Memory B cell (primary cell): ENCODE measurements at regions not wholly inside any gene's neighbourhood (a gene's known extent, or its start where the extent isn't known, plus 50 kb on each side); places are given as distances from the start of the nearest gene placed in this dataset.

ENCODE experiments used
- ATAC-seq: fragments of 150-1000 bp; cut with Tn5 transposase; 2 replicates; pipeline ENCODE4 v1.10.0; 2021; ENCODE audit warnings: low read depth, mild to moderate bottlenecking, moderate library complexity
- DNase-seq, 2 donors: peaks; one replicate each; pipeline ENCODE4 v3.0.0; 2022; ENCODE audit warnings: low spot score in 2 of 2
- H3K27ac Mint-ChIP-seq: one replicate; pipeline ENCODE4 v1.8.0; 2022; ENCODE audit warnings: mild to moderate bottlenecking, moderate library complexity, mixed read lengths
- H3K27me3 Mint-ChIP-seq: one replicate; pipeline ENCODE4 v1.8.0; 2022; ENCODE audit warnings: mixed read lengths
- H3K36me3 Mint-ChIP-seq: one replicate; pipeline ENCODE4 v1.8.0; 2022; ENCODE audit warnings: mild to moderate bottlenecking, mixed read lengths
- H3K4me1 Mint-ChIP-seq: one replicate; pipeline ENCODE4 v1.8.0; 2022; ENCODE audit warnings: mixed read lengths
- H3K4me3 Mint-ChIP-seq: one replicate; pipeline ENCODE4 v1.8.0; 2022; ENCODE audit warnings: mild to moderate bottlenecking, moderate library complexity, mixed read lengths
- H3K9me3 Mint-ChIP-seq: one replicate; pipeline ENCODE4 v1.8.0; 2022; ENCODE audit warnings: mixed read lengths

GRCh38 chr22:27205492-27206373 is 548.3 kb downstream of the MIAT start:
- DNase-seq (no peak), ATAC-seq (no peak)
- Mint-ChIP-seq H3K4me3 (no peak overlapping the region), H3K36me3 (no peaks in the 10 kb centered on the region), H3K27ac (no peak overlapping the region), H3K4me1 (no peaks in the 10 kb centered on the region), H3K9me3 (peaks cover 4% of the 10 kb centered on the region), H3K27me3 (peaks cover 3% of the 10 kb centered on the region)

GRCh38 chr22:27206374-27207133 is 549.2 kb downstream of the MIAT start:
- Mint-ChIP-seq H3K27ac (no peak overlapping the region), H3K36me3 (no peaks in the 10 kb centered on the region), H3K9me3 (peaks cover 2% of the 10 kb centered on the region), H3K27me3 (peaks cover 1% of the 10 kb centered on the region), H3K4me1 (no peaks in the 10 kb centered on the region), H3K4me3 (no peak overlapping the region)
- DNase-seq (no peak), ATAC-seq (no peak)

- Mint-ChIP-seq H3K4me3 (no peak overlapping the region), H3K36me3 (no peaks in the 10 kb centered on the region), H3K9me3 (peaks cover 2% of the 10 kb centered on the region), H3K27me3 (peaks cover 3% of the 10 kb centered on the region), H3K27ac (no peak overlapping the region), H3K4me1 (no peaks in the 10 kb centered on the region)
- DNase-seq (no peak), ATAC-seq (no peak)
Observed at GRCh38 chr22:27207266-27207665, 549.9 kb downstream of the MIAT start.

GRCh38 chr22:27207907-27208306 is 550.5 kb downstream of the MIAT start:
- no peak for ATAC-seq
- no peak overlapping the region for H3K4me3 Mint-ChIP-seq

GRCh38 chr22:27210111-27210730 is 552.8 kb downstream of the MIAT start:
- ATAC-seq (no peak), DNase-seq (no peak)
- Mint-ChIP-seq H3K4me1 (no peaks in the 10 kb centered on the region), H3K9me3 (peaks cover 2% of the 10 kb centered on the region), H3K36me3 (no peaks in the 10 kb centered on the region), H3K27ac (no peak overlapping the region), H3K4me3 (no peak overlapping the region), H3K27me3 (peaks cover 11% of the 10 kb centered on the region)

More at GRCh38 chr22:27207907-27208306, 550.5 kb downstream of the MIAT start:
- H3K4me1 Mint-ChIP-seq = no peaks in the 10 kb centered on the region
- H3K9me3 Mint-ChIP-seq = peaks cover 2% of the 10 kb centered on the region
- no peak for DNase-seq
- H3K27me3 Mint-ChIP-seq = peaks cover 5% of the 10 kb centered on the region
- H3K36me3 Mint-ChIP-seq = no peaks in the 10 kb centered on the region
- no peak overlapping the region for H3K27ac Mint-ChIP-seq

GRCh38 chr22:27212102-27212501 is 554.7 kb downstream of the MIAT start:
- Mint-ChIP-seq H3K4me3 (no peak overlapping the region), H3K27me3 (peaks cover 12% of the 10 kb centered on the region), H3K36me3 (no peaks in the 10 kb centered on the region), H3K9me3 (peaks cover 5% of the 10 kb centered on the region), H3K4me1 (no peaks in the 10 kb centered on the region), H3K27ac (no peak overlapping the region)
- DNase-seq (no peak), ATAC-seq (no peak)

- Mint-ChIP-seq H3K36me3 (no peaks in the 10 kb centered on the region), H3K27ac (no peak overlapping the region), H3K4me3 (no peak overlapping the region), H3K27me3 (peaks cover 12% of the 10 kb centered on the region), H3K4me1 (no peaks in the 10 kb centered on the region), H3K9me3 (peaks cover 5% of the 10 kb centered on the region)
- ATAC-seq (no peak), DNase-seq (no peak)
Observed at GRCh38 chr22:27212617-27213177, 555.3 kb downstream of the MIAT start.

- no peak overlapping the region for H3K27ac Mint-ChIP-seq
- no peak overlapping the region for H3K4me3 Mint-ChIP-seq
- H3K27me3 Mint-ChIP-seq = peaks cover 12% of the 10 kb centered on the region
- ATAC-seq (no peak), DNase-seq (no peak)
- peaks cover 5% of the 10 kb centered on the region for H3K9me3 Mint-ChIP-seq
- no peaks in the 10 kb centered on the region for H3K36me3 Mint-ChIP-seq
- no peaks in the 10 kb centered on the region for H3K4me1 Mint-ChIP-seq
Observed at GRCh38 chr22:27213294-27213693, 555.9 kb downstream of the MIAT start.

GRCh38 chr22:27213766-27214581 is 556.6 kb downstream of the MIAT start:
- peaks cover 5% of the 10 kb centered on the region for H3K9me3 Mint-ChIP-seq
- H3K4me1 Mint-ChIP-seq = no peaks in the 10 kb centered on the region
- H3K27ac Mint-ChIP-seq = no peak overlapping the region
- no peaks in the 10 kb centered on the region for H3K36me3 Mint-ChIP-seq
- DNase-seq (no peak), ATAC-seq (no peak)
- H3K4me3 Mint-ChIP-seq = no peak overlapping the region
- peaks cover 12% of the 10 kb centered on the region for H3K27me3 Mint-ChIP-seq

- no peaks in the 10 kb centered on the region for H3K4me1 Mint-ChIP-seq
- H3K9me3 Mint-ChIP-seq = peaks cover 5% of the 10 kb centered on the region
- H3K27ac Mint-ChIP-seq = no peak overlapping the region
- no peak overlapping the region for H3K4me3 Mint-ChIP-seq
- H3K36me3 Mint-ChIP-seq = no peaks in the 10 kb centered on the region
- peaks cover 14% of the 10 kb centered on the region for H3K27me3 Mint-ChIP-seq
- ATAC-seq (no peak), DNase-seq (no peak)
Observed at GRCh38 chr22:27214691-27215090, 557.3 kb downstream of the MIAT start.

GRCh38 chr22:27215871-27216270 is 558.5 kb downstream of the MIAT start:
- no peak for ATAC-seq
- Mint-ChIP-seq H3K9me3 (peaks cover 5% of the 10 kb centered on the region), H3K36me3 (no peaks in the 10 kb centered on the region), H3K4me1 (no peaks in the 10 kb centered on the region), H3K4me3 (no peak overlapping the region), H3K27ac (no peak overlapping the region), H3K27me3 (peaks cover 14% of the 10 kb centered on the region)
- DNase-seq = no peak

GRCh38 chr22:27216444-27216843 is 559.1 kb downstream of the MIAT start:
- no peak overlapping the region for H3K27ac Mint-ChIP-seq
- no peak overlapping the region for H3K4me3 Mint-ChIP-seq
- ATAC-seq (no peak), DNase-seq (no peak)
- no peaks in the 10 kb centered on the region for H3K36me3 Mint-ChIP-seq
- H3K27me3 Mint-ChIP-seq = peaks cover 14% of the 10 kb centered on the region
- peaks cover 5% of the 10 kb centered on the region for H3K9me3 Mint-ChIP-seq
- no peaks in the 10 kb centered on the region for H3K4me1 Mint-ChIP-seq

- peaks cover 5% of the 10 kb centered on the region for H3K9me3 Mint-ChIP-seq
- no peak for DNase-seq
- ATAC-seq = no peak
- no peaks in the 10 kb centered on the region for H3K36me3 Mint-ChIP-seq
- no peaks in the 10 kb centered on the region for H3K4me1 Mint-ChIP-seq
- peaks cover 12% of the 10 kb centered on the region for H3K27me3 Mint-ChIP-seq
- no peak overlapping the region for H3K27ac Mint-ChIP-seq
- H3K4me3 Mint-ChIP-seq = no peak overlapping the region
Observed at GRCh38 chr22:27217154-27217553, 559.8 kb downstream of the MIAT start.
